Fibroblast of lung (primary cell): ENCODE measurements at regions not wholly inside any gene's neighbourhood (a gene's known extent, or its start where the extent isn't known, plus 50 kb on each side); places are given as distances from the start of the nearest gene placed in this dataset.

ENCODE experiments used
- DNase-seq, 2 donors: peaks; one replicate each; pipeline versions ENCODE4 v3.0.0 to v3.0.0-alpha.2; 2010; ENCODE audit warnings: low read depth in 2 of 2
- H2AFZ ChIP-seq: 2 replicates; pipeline ENCODE4 v1.5.1; 2012; ENCODE audit warnings: low read length, control low read depth, inconsistent platforms
- H3K27ac ChIP-seq: 2 replicates; pipeline ENCODE4 v1.5.1; 2011; ENCODE audit warnings: low read length, control low read depth; ENCODE audit not compliant: insufficient read depth
- H3K27me3 ChIP-seq: 2 replicates; pipeline ENCODE4 v1.5.1; 2011; ENCODE audit warnings: mild to moderate bottlenecking, low read length; ENCODE audit not compliant: control insufficient read depth, insufficient read depth
- H3K36me3 ChIP-seq: 2 replicates; pipeline ENCODE4 v1.5.1; 2011; ENCODE audit warnings: low read length; ENCODE audit not compliant: control insufficient read depth, insufficient read depth
- H3K4me1 ChIP-seq: 2 replicates; pipeline ENCODE4 v1.5.1; 2011; ENCODE audit warnings: low read length; ENCODE audit not compliant: control insufficient read depth, insufficient read depth; ENCODE audit errors: extremely low read depth
- H3K4me2 ChIP-seq: 2 replicates; pipeline ENCODE4 v1.5.1; 2011; ENCODE audit warnings: low read length, control low read depth; ENCODE audit not compliant: insufficient read depth; ENCODE audit errors: extremely low read depth
- H3K4me3 ChIP-seq, 4 experiments: fragments of 200-600 bp in 1 of 4; sonication (generic) in 1 of 4; replicated peaks in 1 of 4; 2 replicates each; pipeline ENCODE4 v1.5.1; 2011 to 2016; ENCODE audit warnings: low read length in 4 of 4, low read depth in 3 of 4, mild to moderate bottlenecking in 3 of 4, control low read depth in 2 of 4, inconsistent platforms in 1 of 4, mixed read lengths in 1 of 4; ENCODE audit not compliant: insufficient read depth in 1 of 4; ENCODE audit errors: control extremely low read depth in 1 of 4
- H3K79me2 ChIP-seq: 2 replicates; pipeline ENCODE4 v1.5.1; 2012; ENCODE audit warnings: mild to moderate bottlenecking, low read length, inconsistent platforms; ENCODE audit not compliant: control insufficient read depth, insufficient read depth
- H3K9ac ChIP-seq: 2 replicates; pipeline ENCODE4 v1.5.1; 2011; ENCODE audit warnings: mild to moderate bottlenecking, low read length, control low read depth; ENCODE audit not compliant: insufficient read depth
- H3K9me3 ChIP-seq: 2 replicates; pipeline ENCODE4 v1.5.1; 2012; ENCODE audit warnings: low read depth, low read length; ENCODE audit not compliant: control insufficient read depth, insufficient read depth
- H4K20me1 ChIP-seq: 2 replicates; pipeline ENCODE4 v1.5.1; 2011; ENCODE audit warnings: low read length; ENCODE audit not compliant: control insufficient read depth, insufficient read depth; ENCODE audit errors: extremely low read depth
- EZH2 ChIP-seq: IDR thresholded peaks from 2 replicates; pipeline ENCODE4 v1.5.1; 2012; ENCODE audit warnings: low read length, control low read depth, mild to moderate bottlenecking; ENCODE audit errors: missing control alignments
- TF ChIP-seq, protein P1 (sequence below), 2 donors: IDR thresholded peaks in 1 of 2; conservative IDR thresholded peaks in 1 of 2; 1 replicate in 1 of 2; 2 replicates in 1 of 2; pipeline ENCODE4 v1.5.1; 2011 to 2012; ENCODE audit warnings: low read length in 2 of 2, control low read depth in 1 of 2, inconsistent platforms in 1 of 2, low read depth in 1 of 2, mild to moderate bottlenecking in 1 of 2

DNA sequence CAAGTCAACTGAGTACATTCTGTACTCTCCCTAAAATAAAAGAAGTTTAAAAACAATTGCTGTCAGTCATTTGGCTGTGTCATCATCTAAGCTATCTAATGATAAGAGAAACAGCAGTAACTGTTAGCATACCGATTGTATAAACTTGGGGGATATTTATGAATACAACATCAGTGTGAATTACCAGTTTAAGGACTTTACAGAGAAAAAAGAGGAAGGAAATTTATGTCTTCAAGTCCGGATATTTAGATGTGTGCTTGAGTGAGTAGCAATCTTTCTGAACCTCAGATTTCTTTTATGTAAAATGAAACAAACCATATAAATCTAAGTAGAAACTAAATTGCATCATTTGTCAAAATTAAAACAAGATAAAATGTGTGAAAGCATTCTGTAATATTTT lies 1557.0 kb downstream of the MRPL39 start:
- Histone ChIP-seq H3K36me3 (no peaks in the 10 kb centered on the region), H2AFZ (no peak overlapping the region), H3K27ac (no peak overlapping the region), H4K20me1 (no peaks in the 10 kb centered on the region), H3K4me2 (no peak overlapping the region), H3K4me1 (no peaks in the 10 kb centered on the region), H3K79me2 (no peaks in the 10 kb centered on the region), H3K9ac (no peak overlapping the region), H3K27me3 (no peaks in the 10 kb centered on the region), H3K4me3 (no peak overlapping the region), H3K9me3 (no peaks in the 10 kb centered on the region)
- DNase-seq: no peak
- TF ChIP-seq EZH2: no peak

DNA sequence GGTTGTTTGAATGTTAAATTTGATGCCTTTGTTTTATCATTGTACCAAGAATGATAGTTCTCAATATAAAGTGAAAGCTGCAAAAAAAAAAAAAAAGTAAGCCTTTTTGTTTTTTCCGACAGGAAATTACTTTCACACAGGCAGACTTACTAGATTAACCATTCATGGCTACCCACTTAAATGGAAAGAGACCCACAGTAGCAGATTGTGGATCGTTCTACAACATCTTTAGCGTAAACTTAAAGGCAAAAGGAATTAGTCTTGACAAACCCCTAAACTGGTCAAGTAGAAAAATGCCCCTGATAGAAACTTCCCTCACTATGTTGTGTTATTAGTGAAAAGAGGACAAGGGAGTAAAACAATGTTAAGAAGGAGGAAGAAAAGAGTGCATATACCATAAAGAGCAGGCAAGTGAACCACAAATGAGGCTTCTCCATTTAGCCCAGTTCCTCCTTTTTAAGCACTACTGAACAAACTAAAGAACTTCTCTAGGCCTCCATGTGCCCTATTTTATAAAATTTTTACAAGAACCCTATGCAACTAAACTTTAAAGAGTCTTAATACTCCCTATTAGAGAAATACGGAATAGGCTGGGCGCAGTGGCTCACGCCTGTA lies 1560.3 kb downstream of the MRPL39 start:
- Histone ChIP-seq H2AFZ (no peak overlapping the region), H3K79me2 (no peaks in the 10 kb centered on the region), H3K36me3 (no peaks in the 10 kb centered on the region), H3K4me1 (no peaks in the 10 kb centered on the region), H3K4me3 (no peak overlapping the region), H3K4me2 (no peak overlapping the region), H3K27ac (no peak overlapping the region), H3K27me3 (no peaks in the 10 kb centered on the region), H3K9ac (no peak overlapping the region), H3K9me3 (no peaks in the 10 kb centered on the region), H4K20me1 (no peaks in the 10 kb centered on the region)
- DNase-seq: no peak
- TF ChIP-seq, protein P1, sequence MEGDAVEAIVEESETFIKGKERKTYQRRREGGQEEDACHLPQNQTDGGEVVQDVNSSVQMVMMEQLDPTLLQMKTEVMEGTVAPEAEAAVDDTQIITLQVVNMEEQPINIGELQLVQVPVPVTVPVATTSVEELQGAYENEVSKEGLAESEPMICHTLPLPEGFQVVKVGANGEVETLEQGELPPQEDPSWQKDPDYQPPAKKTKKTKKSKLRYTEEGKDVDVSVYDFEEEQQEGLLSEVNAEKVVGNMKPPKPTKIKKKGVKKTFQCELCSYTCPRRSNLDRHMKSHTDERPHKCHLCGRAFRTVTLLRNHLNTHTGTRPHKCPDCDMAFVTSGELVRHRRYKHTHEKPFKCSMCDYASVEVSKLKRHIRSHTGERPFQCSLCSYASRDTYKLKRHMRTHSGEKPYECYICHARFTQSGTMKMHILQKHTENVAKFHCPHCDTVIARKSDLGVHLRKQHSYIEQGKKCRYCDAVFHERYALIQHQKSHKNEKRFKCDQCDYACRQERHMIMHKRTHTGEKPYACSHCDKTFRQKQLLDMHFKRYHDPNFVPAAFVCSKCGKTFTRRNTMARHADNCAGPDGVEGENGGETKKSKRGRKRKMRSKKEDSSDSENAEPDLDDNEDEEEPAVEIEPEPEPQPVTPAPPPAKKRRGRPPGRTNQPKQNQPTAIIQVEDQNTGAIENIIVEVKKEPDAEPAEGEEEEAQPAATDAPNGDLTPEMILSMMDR (conservative IDR thresholded peaks at IDR 0.05 in 1 of 2, IDR thresholded peaks at IDR 0.05 in 1 of 2; ENCODE audit: low read depth in 1 of 2, low read length in 2 of 2): no peak
- no peak for TF ChIP-seq EZH2

DNA sequence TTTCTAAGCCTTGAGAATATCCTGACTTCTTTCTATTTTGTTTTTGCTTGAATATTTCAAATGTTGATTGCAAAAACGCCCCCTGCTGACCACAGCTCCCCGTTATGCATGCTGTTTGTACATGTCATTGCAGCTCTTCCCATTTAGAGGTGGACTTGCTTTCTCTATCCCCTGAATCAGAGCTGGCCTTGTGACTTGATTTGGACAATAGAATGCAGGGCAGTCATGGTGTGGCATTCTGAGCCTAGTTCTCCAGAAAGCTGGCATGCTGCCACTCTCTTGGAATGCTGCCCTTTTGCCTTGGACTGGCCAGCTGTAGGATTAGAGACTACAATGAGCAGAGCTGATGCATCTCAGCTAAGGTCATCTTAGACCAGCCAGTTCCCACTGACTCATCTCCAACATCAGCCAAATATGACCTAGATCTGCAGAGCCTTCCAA lies 1561.5 kb downstream of the MRPL39 start:
- no peaks in the 10 kb centered on the region for H3K79me2 ChIP-seq
- DNase-seq: peak; percentile 94 to 98
- no peaks in the 10 kb centered on the region for H4K20me1 ChIP-seq
- TF ChIP-seq EZH2: no peak
- TF ChIP-seq, protein P1 (conservative IDR thresholded peaks at IDR 0.05 in 1 of 2, IDR thresholded peaks at IDR 0.05 in 1 of 2; ENCODE audit: low read depth in 1 of 2, low read length in 2 of 2): peak in 1 of 2 donors; percentile 63
- no peak overlapping the region for H2AFZ ChIP-seq
- no peak overlapping the region for H3K27ac ChIP-seq
- H3K4me2 ChIP-seq: no peak overlapping the region
- H3K9ac ChIP-seq: no peak overlapping the region
- H3K4me3 ChIP-seq: no peak overlapping the region
- H3K9me3 ChIP-seq: no peaks in the 10 kb centered on the region
- no peaks in the 10 kb centered on the region for H3K27me3 ChIP-seq
- no peaks in the 10 kb centered on the region for H3K36me3 ChIP-seq
- H3K4me1 ChIP-seq: no peaks in the 10 kb centered on the region
